Ecto neural progenitor cell (in vitro differentiated cells): ENCODE measurements at regions not wholly inside any gene's neighbourhood (a gene's known extent, or its start where the extent isn't known, plus 50 kb on each side); places are given as distances from the start of the nearest gene placed in this dataset.

Source experiments
- DNase-seq: peaks from one replicate; pipeline ENCODE4 v3.0.0-alpha.2; 2018; ENCODE audit warnings: low spot score

DNA sequence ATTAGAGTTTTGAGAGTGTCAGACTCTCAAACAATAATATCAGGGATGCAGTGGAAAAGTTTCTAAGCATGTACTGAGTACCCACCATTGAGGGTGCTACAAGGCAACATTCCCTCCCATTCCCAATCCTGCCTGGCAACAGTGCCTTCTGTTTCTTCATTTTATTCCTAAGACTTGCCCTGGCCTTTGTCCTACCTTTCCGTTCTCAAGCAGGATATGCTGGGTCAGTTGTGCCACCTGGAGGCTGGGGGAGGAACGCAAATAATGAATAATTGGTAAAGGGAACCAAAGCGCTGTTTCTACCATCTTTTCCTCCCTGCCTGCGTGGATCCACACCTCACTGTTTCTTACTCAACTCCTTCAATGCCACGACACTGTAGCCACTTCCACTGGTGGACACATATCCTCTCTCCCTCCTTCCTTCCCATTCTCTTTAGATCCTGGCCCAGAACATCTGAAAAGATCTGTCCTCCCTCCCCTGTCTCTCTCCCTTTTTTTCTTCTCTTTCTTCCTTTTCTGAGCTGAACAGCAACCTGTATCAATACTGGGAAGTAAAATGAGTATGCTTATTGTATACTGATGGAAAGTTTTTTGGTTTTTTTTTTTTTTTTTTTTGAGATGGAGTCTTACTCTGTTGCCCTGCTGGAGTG, 149.5 kb downstream of the C9orf152 start:
- DNase-seq: peak; percentile 52

DNA sequence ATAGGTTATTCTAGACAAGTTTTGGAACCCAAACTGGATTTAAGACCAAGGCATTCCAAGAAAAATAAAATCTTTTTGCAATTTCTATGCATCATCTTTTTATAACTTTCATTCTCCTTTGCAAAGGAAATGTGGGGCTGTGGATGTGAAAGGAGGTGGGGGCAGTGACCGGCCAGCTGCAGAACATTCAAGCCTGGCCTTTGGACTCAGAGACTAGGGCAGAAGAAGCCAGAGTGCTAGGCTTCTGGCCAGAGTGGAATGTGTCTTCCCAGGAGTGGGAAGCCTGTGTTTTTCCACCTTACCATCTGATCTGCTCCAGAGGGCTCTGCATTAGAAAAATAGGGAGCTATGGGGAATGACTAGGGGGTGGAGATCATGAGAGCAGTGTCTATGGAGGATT, 148.5 kb downstream of the C9orf152 start:
- no peak for DNase-seq

DNA sequence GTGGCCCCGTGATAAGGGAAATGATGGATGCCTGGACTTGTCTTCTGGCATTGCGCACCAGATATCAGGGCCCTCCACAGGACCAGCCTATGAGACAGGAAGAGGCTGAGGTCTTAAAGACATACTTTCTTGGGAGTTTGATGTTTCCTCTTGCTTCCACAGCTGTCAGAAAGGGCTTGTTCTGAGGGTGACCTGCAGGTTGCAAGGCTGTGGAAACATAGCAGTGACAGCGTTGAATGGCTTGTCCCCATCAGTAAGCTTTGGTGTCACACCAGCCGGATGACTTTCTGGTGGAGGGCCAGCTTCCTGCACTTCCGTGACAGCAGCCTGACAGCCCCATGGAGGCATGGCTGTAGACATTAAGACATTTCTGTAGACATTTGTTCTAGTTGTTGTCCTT, 143.2 kb downstream of the C9orf152 start:
- no peak for DNase-seq

DNA sequence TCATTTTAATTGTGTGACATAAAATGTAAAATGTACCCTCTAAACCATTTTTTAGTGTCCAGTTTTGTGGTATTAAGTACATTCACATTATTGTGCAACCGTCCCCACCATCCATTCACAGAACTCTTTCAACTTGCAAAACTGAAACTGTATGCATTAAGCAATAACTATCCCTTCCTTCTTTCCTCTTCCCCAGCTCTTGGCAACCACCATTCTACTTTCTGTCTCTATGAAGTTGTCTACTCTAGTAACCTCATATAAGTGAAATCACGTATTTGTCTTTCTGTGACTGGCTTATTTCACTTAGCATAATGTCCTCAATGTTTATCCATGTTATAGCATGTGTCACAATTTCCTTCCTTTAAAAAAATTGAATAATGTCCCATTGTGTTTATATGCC, 142.4 kb downstream of the C9orf152 start:
- no peak for DNase-seq

DNA sequence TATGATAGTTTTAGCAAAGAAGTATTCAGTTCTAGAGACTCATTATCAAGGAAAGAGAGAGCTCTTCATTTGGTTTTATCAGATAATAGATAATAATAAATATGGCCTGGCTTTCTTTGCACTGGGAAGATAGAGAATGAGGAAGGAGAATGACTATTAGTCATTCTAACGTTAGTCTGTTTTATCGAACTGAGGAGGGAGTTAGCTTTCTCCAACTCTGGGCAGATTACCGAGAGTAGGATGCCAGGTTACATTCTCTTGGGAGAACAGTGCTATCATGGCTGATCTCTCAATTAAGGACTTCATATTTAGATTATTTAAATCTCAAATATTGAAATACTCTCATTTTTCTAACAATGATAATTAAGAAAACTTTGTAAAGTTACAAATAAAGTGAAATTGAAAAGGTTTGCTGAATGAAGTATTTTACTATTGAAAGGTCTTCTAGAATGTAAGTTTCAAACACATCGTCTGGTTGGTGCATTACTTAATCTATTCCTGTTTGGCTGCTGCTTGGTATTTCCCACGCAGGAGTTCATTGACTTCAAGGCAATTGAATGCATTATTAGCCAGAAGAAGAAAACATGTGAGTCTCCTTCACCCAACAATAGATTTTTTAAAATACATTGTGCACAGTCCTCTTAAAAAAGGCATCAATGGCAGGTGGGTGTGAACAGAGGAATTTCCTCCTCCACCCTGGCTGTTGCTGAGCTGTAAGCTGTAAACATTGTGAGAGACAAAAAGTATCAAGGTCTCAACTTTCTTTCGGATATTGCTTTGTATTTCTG, 140.8 kb downstream of the C9orf152 start:
- no peak for DNase-seq

DNA sequence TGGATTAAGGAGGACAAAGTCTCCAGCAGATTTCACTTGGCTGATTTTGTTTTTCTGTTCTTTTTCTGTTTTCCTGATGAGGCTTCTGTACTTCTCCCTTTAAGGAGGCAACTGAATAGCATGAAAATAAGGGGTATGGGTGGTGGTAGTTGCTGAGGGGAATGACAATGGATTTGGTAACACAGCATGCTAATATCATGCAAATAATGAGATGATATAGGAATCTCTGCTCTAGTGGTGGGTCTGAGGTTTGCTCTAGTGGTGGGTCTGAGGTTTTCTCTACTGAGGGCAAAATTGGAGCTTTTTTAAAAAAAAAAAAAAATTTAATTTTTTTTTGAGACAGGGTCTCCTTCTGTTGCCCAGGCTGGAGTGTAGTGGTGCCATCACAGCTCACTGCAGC, 139.7 kb downstream of the C9orf152 start:
- DNase-seq: no peak

DNA sequence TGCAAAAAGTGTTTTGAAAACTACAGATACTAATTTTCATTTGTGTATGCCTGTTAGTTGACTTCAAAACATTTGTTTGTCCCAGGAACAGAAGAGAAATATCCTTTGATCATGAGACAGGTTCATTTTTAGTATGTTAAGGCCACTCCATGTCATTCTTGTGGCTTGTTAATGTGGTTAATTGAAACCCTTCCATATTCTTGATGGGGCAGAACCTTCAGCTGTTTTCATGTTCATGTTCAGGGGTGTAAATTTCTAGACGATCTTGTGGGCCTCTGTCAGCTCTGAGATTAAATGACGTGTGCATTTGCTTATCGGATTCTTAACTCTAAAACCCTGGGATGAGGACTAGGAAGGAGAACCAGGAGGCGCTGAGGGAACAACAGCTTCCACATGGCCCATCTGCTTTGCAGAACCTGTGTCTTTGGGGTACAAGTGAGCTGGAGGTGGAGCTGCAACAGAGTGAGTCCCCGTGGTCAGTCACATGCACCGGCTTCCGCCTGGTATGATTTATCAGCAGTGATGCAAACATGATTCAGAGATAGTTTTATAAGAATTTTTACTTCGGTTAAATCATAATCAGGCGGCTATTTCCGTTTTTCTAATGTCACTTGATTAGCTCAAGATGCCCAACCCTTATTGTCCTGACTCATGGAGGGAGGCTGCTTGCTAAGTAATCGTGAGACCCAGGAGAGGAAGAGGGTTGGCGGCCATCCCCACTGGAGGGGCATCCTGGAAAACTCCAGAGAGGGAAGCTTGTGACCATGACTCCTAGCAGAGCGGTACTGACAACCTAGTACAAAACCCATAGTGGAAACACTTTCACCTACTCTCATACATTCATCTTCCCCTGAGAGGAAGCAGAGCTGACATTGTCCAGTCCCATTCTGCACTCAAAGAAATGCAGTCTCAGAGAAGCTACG, 138.4 kb downstream of the C9orf152 start:
- DNase-seq: no peak

DNA sequence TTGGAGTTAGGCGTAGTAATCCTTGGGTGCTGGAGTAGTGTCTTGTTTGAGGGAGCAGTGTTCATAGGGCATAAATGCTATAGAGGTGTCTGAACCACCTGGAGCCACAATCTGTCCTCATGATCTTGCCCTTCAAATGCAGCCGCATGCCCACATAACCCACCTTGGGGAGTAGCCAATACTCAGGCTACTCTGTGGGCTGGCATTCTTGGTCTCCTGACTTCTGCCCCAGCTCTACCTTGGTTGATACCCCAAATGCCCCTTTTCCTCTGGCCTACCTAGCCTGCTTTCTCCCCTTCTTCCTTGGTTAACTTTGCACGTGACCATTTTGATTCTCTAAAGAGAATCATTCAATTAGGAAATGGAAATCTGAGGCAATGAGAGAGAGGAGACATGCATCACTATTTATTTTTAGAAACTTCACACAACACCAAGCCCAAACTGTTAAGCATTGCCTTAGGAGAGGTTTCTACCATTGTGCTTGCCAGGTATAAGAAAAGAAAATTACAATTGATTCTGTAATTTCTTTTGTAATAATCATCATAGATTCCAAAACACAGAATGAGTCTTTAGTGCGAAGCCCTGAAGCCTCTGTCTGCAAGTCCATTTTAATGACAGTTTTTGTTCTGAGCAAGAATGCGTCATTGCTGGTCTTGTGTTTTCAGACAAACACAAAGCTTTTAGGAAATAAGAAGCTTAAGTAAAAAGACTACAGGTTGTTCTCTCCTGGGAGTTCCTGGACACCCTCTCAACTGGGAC, 135.2 kb downstream of the C9orf152 start:
- DNase-seq: no peak

DNA sequence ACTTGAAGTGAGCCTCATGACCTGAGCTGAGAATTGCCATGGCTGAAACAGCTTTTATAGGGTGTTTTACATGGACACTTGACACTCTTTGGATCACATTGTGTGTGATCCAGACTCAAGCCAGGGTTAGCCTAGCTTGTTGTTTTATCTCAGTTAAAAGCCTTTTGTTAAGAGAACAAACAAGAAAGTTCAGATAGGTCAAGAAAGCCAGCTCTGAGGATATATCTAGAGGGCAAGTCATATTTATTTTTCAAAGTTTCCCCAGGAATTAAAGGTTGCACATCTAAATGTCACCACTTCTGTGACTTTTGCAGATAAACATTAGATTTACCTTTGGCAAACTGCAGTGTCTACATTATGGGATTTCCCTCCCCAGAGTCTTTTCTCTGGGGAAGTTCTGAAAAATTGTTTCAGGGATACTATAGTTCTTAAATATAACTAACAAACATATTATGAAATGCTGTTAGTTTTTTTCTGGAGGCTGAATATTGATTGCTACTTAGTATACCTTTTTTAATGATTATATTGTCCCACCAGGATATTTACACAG, 134.5 kb downstream of the C9orf152 start:
- no peak for DNase-seq

DNA sequence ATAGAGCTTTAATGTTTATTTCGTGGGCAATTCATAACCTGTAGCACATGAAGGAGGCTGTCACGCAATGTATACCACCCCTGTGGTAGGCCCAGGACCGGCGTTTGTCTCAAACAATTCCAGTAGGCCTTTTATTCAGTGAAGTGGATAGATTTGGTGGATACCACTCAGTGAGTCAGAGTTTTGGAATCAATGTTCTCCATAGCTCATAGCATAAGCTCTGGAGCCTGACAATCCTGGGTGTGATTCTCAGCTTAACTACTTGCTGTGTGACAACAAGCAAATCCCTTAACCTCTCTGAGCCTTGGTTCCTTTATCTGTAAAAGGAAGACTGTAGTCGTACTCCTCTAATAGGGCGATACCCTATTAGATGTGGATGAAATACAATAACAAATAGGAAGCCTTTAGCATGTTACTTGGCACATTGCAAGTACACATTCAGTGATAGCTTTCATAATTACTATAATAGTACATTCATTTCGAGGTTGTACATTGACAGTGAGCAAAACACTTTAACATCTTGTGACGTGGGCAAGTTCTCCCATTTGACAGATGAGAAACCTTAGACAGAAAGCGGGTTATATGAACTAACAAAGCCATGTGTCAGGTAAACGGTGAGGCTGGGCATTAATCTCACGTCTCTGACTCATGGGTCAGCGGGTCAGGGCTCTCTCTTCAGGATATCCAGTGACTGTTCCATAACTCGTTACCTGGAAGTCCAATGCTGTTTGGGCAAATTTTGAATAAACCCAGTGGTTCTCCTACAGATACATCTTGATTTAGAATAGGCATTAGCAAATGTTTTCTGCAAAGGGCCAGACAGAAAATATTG, 130.8 kb downstream of the C9orf152 start:
- no peak for DNase-seq

DNA sequence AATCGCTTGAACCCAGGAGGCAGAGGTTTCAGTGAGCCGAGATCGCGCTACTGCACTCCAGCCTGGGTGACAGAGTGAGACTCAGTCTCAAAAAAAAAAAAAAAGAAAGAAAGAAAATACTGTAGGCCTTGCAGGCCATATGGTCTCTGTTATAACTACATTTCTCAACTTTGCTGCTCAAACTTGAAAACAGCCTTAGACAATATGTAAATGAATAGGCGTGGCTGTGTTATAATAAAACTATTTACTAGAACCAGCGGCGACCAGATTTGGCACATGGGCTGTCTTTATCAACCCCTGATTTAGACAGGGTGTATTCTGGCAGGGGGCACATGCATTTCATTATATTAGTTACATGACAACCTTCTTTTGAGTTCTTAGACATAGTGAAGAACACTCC, 130.0 kb downstream of the C9orf152 start:
- DNase-seq: no peak

DNA sequence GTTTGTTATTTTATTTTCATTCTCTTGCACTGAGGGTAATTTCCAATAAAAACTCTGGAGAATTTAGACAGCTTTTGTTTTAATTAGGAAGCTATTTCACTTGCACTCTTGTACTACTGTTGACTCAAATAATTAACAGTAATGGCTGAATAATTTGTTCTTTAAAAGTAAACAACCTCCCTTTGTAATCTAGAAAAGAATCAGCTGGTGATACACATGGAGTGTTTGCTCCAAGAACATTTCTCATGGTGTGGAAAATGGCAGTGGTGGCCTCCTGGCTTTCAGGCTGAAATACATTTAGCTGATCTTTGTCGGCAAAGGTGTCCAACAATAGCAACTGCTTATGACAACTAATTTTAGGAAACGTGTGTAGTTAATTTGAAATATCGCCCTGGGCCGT, 129.4 kb downstream of the C9orf152 start:
- no peak for DNase-seq

DNA sequence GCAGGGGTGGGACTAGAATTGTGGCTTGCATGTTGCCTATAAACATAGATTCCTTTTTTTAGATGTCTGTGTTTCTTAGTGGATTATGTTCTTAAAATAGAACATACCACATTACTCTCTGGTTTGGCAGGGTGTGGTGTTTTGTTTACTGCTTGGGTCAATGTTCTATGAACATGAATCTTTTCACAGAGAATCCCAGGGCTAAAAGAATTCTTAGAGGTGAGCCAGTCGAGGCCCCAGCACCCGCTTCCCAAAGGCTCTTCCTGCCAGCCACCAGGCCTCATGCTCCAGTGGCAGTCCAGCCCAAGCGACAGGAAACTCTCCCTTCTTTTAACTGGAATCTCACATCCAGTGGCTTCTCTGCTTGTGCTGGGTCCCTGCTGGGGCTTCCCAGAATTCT, 126.6 kb downstream of the C9orf152 start:
- no peak for DNase-seq

DNA sequence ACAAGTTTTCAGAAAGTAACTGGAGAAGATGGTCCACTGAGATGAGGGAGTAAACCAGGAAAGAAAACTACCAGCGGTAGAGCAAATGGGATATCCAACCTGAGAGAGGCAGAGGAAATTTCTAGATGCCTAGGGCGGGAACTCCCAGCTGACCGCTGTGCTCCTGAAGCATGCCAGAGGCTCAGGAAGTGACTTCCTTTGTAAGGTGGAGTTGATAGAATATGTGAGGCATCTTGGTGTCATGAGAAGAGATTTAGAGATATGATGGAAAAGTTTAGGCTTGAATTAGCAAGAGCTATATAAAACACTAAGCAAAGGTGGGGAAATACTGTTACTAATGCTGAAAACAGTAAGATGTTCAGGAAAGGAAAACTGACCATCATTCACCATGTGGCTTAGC, 124.1 kb downstream of the C9orf152 start:
- DNase-seq: no peak

DNA sequence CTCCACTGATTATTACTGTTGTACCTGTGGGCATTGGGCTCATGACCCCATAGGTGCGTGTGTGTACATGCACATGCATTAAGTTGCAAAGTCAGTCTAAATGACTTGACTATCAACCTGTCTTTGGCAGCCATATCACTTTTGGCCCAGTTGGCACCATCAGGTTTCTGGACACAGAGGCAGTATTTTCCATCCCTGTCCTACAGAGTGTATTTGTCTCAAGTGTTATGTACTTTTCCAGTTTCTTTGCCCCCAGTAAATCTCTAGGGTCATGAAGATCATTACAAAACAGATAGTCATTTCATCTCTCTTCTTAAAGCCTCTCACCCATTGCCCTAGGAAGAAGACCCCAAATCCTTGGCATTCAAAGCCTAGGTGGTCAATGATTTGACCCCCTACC, 121.4 kb downstream of the C9orf152 start:
- no peak for DNase-seq

DNA sequence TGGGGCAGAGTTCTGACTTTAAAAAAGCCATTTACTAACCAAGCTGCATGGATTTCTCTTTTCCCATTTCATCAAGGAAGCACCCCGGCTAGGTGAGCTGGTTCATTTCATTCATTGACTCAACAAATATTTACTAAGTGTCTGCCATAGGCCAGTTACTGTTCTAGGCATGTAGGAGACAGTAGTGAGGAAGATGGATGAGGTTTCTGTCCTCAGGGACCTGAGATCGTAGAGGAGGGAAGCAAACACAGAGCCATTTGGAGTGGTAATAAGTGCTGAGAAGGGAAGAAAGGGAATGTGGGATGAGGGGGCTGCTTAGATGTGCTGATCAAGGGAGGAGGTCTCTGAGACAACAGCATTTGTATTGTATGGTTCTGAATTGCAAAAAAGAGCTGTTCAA, 120.4 kb downstream of the C9orf152 start:
- DNase-seq: no peak

DNA sequence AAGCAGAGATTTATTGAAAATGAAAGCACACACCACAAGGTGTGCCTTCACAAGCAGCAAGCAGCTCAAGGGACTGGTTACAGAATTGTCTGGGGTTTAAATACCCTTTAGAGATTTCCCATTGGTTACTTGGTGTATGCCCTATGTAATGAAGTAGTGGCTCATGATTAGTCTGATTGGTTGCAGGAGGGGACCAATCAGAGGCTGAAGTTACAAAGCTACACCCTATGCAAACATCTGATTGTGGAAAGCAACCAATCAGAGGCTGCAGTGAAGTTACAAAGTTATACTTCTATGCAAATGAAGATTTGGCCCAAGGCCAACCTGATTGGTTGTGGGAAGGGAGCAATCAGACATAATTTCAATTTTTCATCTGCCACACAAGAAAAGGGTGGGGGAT, 119.9 kb downstream of the C9orf152 start:
- DNase-seq: no peak

DNA sequence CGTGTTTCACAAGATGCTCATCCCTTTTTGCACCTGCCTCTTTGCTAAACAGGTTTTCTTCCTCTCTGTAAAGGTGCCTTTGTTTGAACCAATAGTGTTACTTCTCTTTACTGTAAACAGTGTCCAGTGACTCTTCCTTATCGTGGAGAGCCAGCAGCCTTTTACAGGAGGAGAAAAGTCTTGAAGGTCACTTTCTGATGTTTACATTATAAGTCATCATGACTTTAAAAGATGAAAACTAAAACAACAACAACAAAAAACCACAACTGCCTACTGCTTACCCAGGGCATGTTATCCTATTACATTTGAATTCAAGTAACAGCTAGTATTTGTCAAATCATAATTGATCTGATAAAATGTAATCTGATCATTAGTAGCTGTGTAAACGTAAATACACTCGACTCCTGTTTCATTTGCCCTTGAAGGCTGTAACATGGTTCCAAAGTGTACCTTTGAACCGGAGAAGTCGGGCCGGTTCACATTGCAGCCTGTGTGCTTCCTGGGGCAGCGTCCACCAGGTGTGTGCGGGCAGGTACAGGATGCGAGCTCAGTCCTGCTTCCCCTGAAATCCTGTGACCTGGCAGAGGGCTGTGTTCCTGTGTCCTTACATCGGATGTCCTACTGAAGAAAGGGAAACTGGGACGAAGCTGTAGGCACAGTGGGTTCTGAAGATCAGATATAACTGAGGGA, 118.1 kb downstream of the C9orf152 start:
- no peak for DNase-seq

DNA sequence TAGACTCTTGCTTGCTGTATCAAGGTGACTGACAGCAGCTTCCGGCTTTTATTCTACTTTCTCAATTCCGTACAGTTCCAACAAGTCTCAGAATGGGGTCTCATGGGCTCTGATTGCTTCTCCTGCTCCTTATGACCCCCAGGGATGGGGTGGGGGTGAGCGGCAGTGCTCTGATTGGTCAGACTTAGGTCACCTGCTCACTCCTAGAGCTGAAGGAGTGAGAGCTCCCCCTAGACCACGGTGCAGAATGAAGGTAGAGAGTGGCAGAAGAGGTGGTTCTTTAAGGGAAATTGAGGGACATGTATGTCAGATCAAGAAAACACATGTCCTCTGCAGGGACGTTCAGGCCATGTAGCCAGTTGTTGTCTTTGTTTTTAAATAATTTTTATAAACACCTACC, 115.2 kb downstream of the C9orf152 start:
- DNase-seq: no peak

DNA sequence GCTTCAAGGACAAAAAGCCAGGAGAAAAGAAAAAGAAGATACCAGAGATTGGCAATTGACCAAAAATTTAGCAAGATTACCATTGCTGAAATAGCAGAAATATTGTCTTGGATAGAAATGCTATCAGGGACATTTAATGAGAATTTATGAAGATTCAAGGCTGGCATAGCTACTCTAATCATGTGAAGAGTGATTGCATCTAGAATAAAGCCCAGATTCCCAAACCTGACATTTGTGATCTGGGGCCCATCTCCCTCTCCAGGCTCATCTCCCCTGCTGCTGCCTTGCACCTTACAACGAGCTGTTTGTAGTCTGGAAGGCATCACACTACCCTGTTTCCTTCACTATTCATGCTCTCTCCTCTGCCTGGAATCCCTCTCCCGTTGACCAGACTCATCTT, 114.5 kb downstream of the C9orf152 start:
- no peak for DNase-seq
